K562 (cell line): ENCODE measurements at regions not wholly inside any gene's neighbourhood (a gene's known extent, or its start where the extent isn't known, plus 50 kb on each side); places are given as distances from the start of the nearest gene placed in this dataset.

Experiments used
- ATAC-seq: fragments of 200-7000 bp; cut with Tn5 transposase; 3 replicates; pipeline ENCODE4 v1.9.1; 2020; ENCODE audit warnings: moderate library complexity
- BruUV-seq: library from RNA; stranded (reverse); fragments of 400-500 nt; replicated peaks from 2 replicates; lab custom pipeline; 2021; lab: Mats Ljungman, UMichigan
- CTCF ChIA-PET: fragments of 300-600 bp; formaldehyde crosslinking; extraction: SDS; loops from one replicate; lab custom pipeline; 2021; ENCODE audit warnings: low intra/inter-chr PET ratio; lab: Yijun Ruan, JAX
- POLR2A ChIA-PET: fragments of 300-600, 350-650 bp; sonication (Branson Sonifier 250); formaldehyde crosslinking; extraction: SDS; loops from one replicate; lab custom pipeline; 2021; ENCODE audit warnings: antibody characterized with exemption, inconsistent platforms; lab: Yijun Ruan, JAX
- DNase-seq, 4 experiments: peaks; one replicate each; pipeline versions ENCODE4 v3.0.0 to v3.0.0-alpha.2; 2011 to 2018; ENCODE audit warnings: low spot score in 3 of 4, mixed read lengths in 3 of 4; ENCODE audit errors: extremely low read depth in 1 of 4
- FAIRE-seq: peaks from 2 replicates; lab custom pipeline; 2011; peaks lifted over from hg19 to GRCh38; lab: Jason Lieb, UNC
- H2AFZ ChIP-seq: 2 replicates; pipeline ENCODE4 v1.6.0; 2011; ENCODE audit warnings: low read depth, low read length, control low read depth, inconsistent platforms
- H3K27ac ChIP-seq: fragments of 200-600 bp; 3 replicates; pipeline ENCODE4 v1.8.0; 2011; ENCODE audit warnings: low read depth, mild to moderate bottlenecking, control low read depth, inconsistent platforms, low read length, moderate library complexity, mixed read lengths; ENCODE audit errors: extremely low read depth
- H3K27me3 ChIP-seq, 2 experiments: fragments of 300-600 bp in 1 of 2; 2 replicates in 1 of 2; 3 replicates in 1 of 2; pipeline versions ENCODE4 v1.6.0 to v1.8.0; 2011; ENCODE audit warnings: inconsistent platforms in 2 of 2, low read length in 2 of 2, mild to moderate bottlenecking in 1 of 2, mixed read lengths in 1 of 2, moderate library complexity in 1 of 2; ENCODE audit not compliant: control insufficient read depth in 2 of 2, insufficient read depth in 2 of 2
- H3K36me3 ChIP-seq: fragments of 300-600 bp; 3 replicates; pipeline ENCODE4 v1.8.0; 2011; ENCODE audit warnings: mild to moderate bottlenecking, low read length, inconsistent platforms; ENCODE audit not compliant: control insufficient read depth, insufficient read depth
- H3K4me1 ChIP-seq, 2 experiments: fragments of 200-600 bp in 1 of 2; replicated peaks in 1 of 2; 2 replicates in 1 of 2; 3 replicates in 1 of 2; pipeline versions ENCODE4 v1.5.1 to v1.8.0; 2011; ENCODE audit warnings: inconsistent platforms in 2 of 2, low read length in 2 of 2, mild to moderate bottlenecking in 1 of 2, mixed read lengths in 1 of 2, moderate library complexity in 1 of 2; ENCODE audit not compliant: control insufficient read depth in 2 of 2, insufficient read depth in 2 of 2
- H3K4me2 ChIP-seq: 2 replicates; pipeline ENCODE4 v1.6.1; 2011; ENCODE audit warnings: low read length, control low read depth, inconsistent platforms, mixed read lengths; ENCODE audit not compliant: insufficient read depth
- H3K4me3 ChIP-seq: fragments of 200-600 bp; sonication (generic), shearing (Covaris generic); 2 replicates; pipeline ENCODE4 v1.5.1; 2016; ENCODE audit warnings: control low read depth, inconsistent platforms
- H3K79me2 ChIP-seq: fragments of 200-600 bp; 3 replicates; pipeline ENCODE4 v1.8.0; 2011; ENCODE audit warnings: low read length, inconsistent platforms; ENCODE audit not compliant: control insufficient read depth, insufficient read depth
- H3K9ac ChIP-seq, 2 experiments: 2 replicates each; pipeline versions ENCODE4 v1.6.0 to v1.6.1; 2011; ENCODE audit warnings: low read depth in 2 of 2, low read length in 2 of 2, control low read depth in 1 of 2, inconsistent platforms in 1 of 2, mild to moderate bottlenecking in 1 of 2, mixed read lengths in 1 of 2; ENCODE audit not compliant: insufficient read depth in 1 of 2
- H3K9me1 ChIP-seq: one replicate; pipeline ENCODE4 v1.6.0; 2011; ENCODE audit warnings: inconsistent platforms, mild to moderate bottlenecking, low read length, moderate library complexity; ENCODE audit not compliant: control insufficient read depth, insufficient read depth
- H3K9me3 ChIP-seq: replicated peaks from 2 replicates; pipeline ENCODE4 v1.5.1; 2011; ENCODE audit warnings: low read depth, low read length, inconsistent platforms; ENCODE audit not compliant: control insufficient read depth, insufficient read depth
- H4K20me1 ChIP-seq: replicated peaks from 2 replicates; pipeline ENCODE4 v1.6.1; 2011; ENCODE audit warnings: low read length, inconsistent platforms, mixed read lengths; ENCODE audit not compliant: control insufficient read depth, insufficient read depth
- EP400 ChIP-seq: fragments of 450-650 bp; IDR thresholded peaks from 2 replicates; pipeline ENCODE4 v1.6.1; 2017; ENCODE audit warnings: antibody characterized with exemption, mild to moderate bottlenecking, moderate library complexity
- HMGN3 ChIP-seq: IDR thresholded peaks from 2 replicates; pipeline ENCODE4 v1.6.1; 2011; ENCODE audit warnings: borderline replicate concordance, low read depth, mild to moderate bottlenecking, mixed read lengths, low read length; ENCODE audit not compliant: insufficient read length; ENCODE audit errors: extremely low read depth
- LARP7 ChIP-seq: fragments of 450-650 bp; IDR thresholded peaks from 2 replicates; pipeline ENCODE4 v1.6.1; 2016
- MYC ChIP-seq, 2 experiments: fragments of 250-450 bp in 1 of 2; sonication (Bioruptor Pico) in 1 of 2; IDR thresholded peaks; 2 replicates each; pipeline versions ENCODE4 v1.5.1 to v1.6.1; 2012 to 2021; ENCODE audit warnings: low read depth in 2 of 2, borderline replicate concordance in 1 of 2, improper control_type of control experiment in 1 of 2, low read length in 1 of 2, mild to moderate bottlenecking in 1 of 2, moderate library complexity in 1 of 2
- NBN ChIP-seq: fragments of 450-650 bp; IDR thresholded peaks from 2 replicates; pipeline ENCODE4 v1.6.1; 2016; ENCODE audit warnings: low read depth, mild to moderate bottlenecking
- NCOA4 ChIP-seq: fragments of 450-650 bp; IDR thresholded peaks from 2 replicates; pipeline ENCODE4 v1.6.1; 2018; ENCODE audit warnings: mild to moderate bottlenecking; ENCODE audit not compliant: partially characterized antibody
- PTTG1 ChIP-seq: fragments of 450-650 bp; IDR thresholded peaks from 2 replicates; pipeline ENCODE4 v1.6.1; 2016; ENCODE audit warnings: low read depth, mild to moderate bottlenecking, missing genetic modification characterization, missing compliant biosample characterization
- SAFB ChIP-seq: fragments of 200-400 bp; formaldehyde crosslinking; IDR thresholded peaks from 2 replicates; pipeline ENCODE4 v1.6.1; 2017; ENCODE audit warnings: low read depth, low read length, borderline replicate concordance
- TCF3 ChIP-seq: sonication (generic); formaldehyde crosslinking; IDR thresholded peaks from 2 replicates; pipeline ENCODE4 v1.4.0; 2020; ENCODE audit warnings: mild to moderate bottlenecking, missing genetic modification reagents
- ZBTB1 ChIP-seq: sonication (generic); formaldehyde crosslinking; IDR thresholded peaks from 2 replicates; pipeline ENCODE4 v1.8.1; 2023; ENCODE audit warnings: missing genetic modification reagents, low read depth, mild to moderate bottlenecking, borderline replicate concordance
- ZNF165 ChIP-seq: fragments of 250-450 bp; sonication (Bioruptor Pico); IDR thresholded peaks from 2 replicates; pipeline ENCODE4 v1.4.0; 2020; ENCODE audit warnings: borderline replicate concordance
- ZNF197 ChIP-seq: fragments of 200-800 bp; sonication (Bioruptor generic); IDR thresholded peaks from 2 replicates; pipeline ENCODE4 v1.6.1; 2016; ENCODE audit warnings: low read depth, missing genetic modification characterization, missing compliant biosample characterization
- ZNF584 ChIP-seq: fragments of 200-800 bp; sonication (Bioruptor generic); IDR thresholded peaks from 2 replicates; pipeline ENCODE4 v1.6.1; 2016; ENCODE audit warnings: low read depth, mild to moderate bottlenecking, missing genetic modification characterization, missing compliant biosample characterization
- ZNF695 ChIP-seq: fragments of 450-650 bp; formaldehyde crosslinking; IDR thresholded peaks from 2 replicates; pipeline ENCODE4 v1.4.0; 2020; ENCODE audit warnings: mild to moderate bottlenecking, moderate library complexity
- ZNF778 ChIP-seq: fragments of 450-650 bp; formaldehyde crosslinking; IDR thresholded peaks from 2 replicates; pipeline ENCODE4 v1.4.0; 2020; ENCODE audit warnings: mild to moderate bottlenecking, moderate library complexity
- WGBS: fragments of 100-300 bp; shearing (Covaris generic); methylation state at CpG from one replicate; pipeline ENCODE4 v1.1.6; 2016; ENCODE audit warnings: low coverage, mixed read lengths; ENCODE audit not compliant: insufficient coverage; ENCODE audit errors: missing lambda C conversion rate; 5-methylcytosine and 5-hydroxymethylcytosine counted together
- in situ Hi-C: fragments of 300-500 bp; cut with MboI; formaldehyde crosslinking; loops from 4 replicates; pipeline ENCODE4 v1.15.0; 2018; ENCODE audit warnings: inconsistent platforms, mixed read lengths
- intact Hi-C: fragments of 100-400 bp; cut with micrococcal nuclease; formaldehyde crosslinking; loops from 2 replicates; pipeline ENCODE4 v1.14.2; 2022
- TF ChIP-seq, protein P1 (sequence below): IDR thresholded peaks from 2 replicates; pipeline ENCODE4 v1.6.1; 2011; ENCODE audit warnings: borderline replicate concordance, low read depth, mild to moderate bottlenecking, moderate library complexity, low read length; ENCODE audit not compliant: insufficient read depth, poor library complexity, severe bottlenecking

DNA sequence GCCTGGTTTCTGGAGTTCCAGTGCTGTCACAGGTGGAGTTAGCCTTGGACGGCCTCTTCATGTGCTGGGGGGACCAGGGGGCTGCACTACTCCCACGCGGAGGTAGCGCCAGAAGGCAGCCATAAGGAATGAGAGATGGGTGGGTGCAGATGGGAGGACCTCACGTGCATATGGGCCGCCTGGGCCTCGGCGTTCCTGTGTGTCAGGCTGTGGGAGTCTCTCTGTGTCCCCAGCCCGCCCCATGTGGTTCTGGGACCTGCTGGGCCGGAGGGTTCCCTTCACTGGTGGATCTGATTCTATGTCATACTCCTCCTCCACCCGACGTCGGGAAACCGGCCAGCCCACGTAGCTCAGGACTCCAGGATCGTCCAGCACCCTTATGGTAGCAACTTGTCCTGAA lies 149.0 kb upstream of the SOX1 start:
- FAIRE-seq (no peak), DNase-seq (no peak), ATAC-seq (no peak)
- H3K9me3 ChIP-seq = no peaks in the 10 kb centered on the region
- POLR2A ChIA-PET = no interaction called here
- no peaks in the 10 kb centered on the region for H3K9me1 ChIP-seq
- WGBS = 0% methylated on average over 11 of the region's 16 CpGs
- H3K9ac ChIP-seq = no peak overlapping the region
- no peak overlapping the region for H2AFZ ChIP-seq
- CTCF ChIA-PET = no interaction called here
- H3K4me3 ChIP-seq = no peak overlapping the region
- no peak overlapping the region for H3K27ac ChIP-seq
- H3K4me2 ChIP-seq = no peak overlapping the region
- H3K36me3 ChIP-seq = no peaks in the 10 kb centered on the region
- no peaks in the 10 kb centered on the region for H3K79me2 ChIP-seq
- H3K4me1 ChIP-seq = no peaks in the 10 kb centered on the region
- TF ChIP-seq ZNF584 (CRISPR knock-in tag) = no peak
- TF ChIP-seq LARP7 = no peak
- no peak for TF ChIP-seq MYC (IDR thresholded peaks at IDR 0.05; ENCODE audit: low read depth, low read length)
- no peak for TF ChIP-seq MYC (CRISPR knock-in tag; IDR thresholded peaks at IDR 0.05; ENCODE audit: borderline replicate concordance, low read depth)
- no peaks in the 10 kb centered on the region for H4K20me1 ChIP-seq
- H3K27me3 ChIP-seq = peaks cover 2 to 11% of the 10 kb centered on the region in 2 experiments; a peak in 2 of 5 replicates
- in situ Hi-C loops (no loop called here), intact Hi-C loops (no loop called here)
- no TSS peak for BruUV-seq

DNA sequence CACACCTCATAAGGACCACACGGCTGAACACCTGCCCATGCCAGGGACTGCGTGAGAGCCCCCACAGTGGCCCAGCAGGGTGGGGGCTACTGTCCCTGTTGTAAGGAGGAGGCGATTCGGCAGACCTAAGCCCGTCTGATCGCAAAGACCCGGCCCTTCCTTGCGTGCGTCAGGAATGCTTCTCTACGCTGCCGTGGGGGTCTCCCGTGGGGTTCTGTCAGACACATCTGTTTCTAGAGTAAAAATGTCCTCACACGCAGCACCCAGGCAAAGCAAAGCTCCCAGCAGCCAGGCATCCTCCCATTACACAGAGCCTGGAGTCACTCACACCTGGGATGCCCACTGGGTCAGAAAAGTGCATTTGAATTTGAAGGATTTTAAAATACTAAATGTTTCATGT lies 147.7 kb upstream of the SOX1 start:
- no peaks in the 10 kb centered on the region for H3K79me2 ChIP-seq
- H3K27ac ChIP-seq = no peak overlapping the region
- no peak for FAIRE-seq
- H3K27me3 ChIP-seq = peaks cover 2 to 16% of the 10 kb centered on the region in 2 experiments; a peak in 2 of 5 replicates
- no peak overlapping the region for H3K9ac ChIP-seq
- POLR2A ChIA-PET = no interaction called here
- no peaks in the 10 kb centered on the region for H3K4me1 ChIP-seq
- no peak overlapping the region for H3K4me2 ChIP-seq
- no peaks in the 10 kb centered on the region for H3K9me3 ChIP-seq
- no TSS peak for BruUV-seq
- no peaks in the 10 kb centered on the region for H3K36me3 ChIP-seq
- no peaks in the 10 kb centered on the region for H3K9me1 ChIP-seq
- 3% methylated on average over 10 of the region's 13 CpGs for WGBS
- in situ Hi-C loops = no loop called here
- no peak overlapping the region for H2AFZ ChIP-seq
- H4K20me1 ChIP-seq = no peaks in the 10 kb centered on the region
- CTCF ChIA-PET = no interaction called here
- no peak overlapping the region for H3K4me3 ChIP-seq
- ATAC-seq = no peak
- DNase-seq = no peak
- intact Hi-C loops = no loop called here
- TF ChIP-seq ZBTB1 (CRISPR knock-in tag) = no peak
- TF ChIP-seq, protein P1, sequence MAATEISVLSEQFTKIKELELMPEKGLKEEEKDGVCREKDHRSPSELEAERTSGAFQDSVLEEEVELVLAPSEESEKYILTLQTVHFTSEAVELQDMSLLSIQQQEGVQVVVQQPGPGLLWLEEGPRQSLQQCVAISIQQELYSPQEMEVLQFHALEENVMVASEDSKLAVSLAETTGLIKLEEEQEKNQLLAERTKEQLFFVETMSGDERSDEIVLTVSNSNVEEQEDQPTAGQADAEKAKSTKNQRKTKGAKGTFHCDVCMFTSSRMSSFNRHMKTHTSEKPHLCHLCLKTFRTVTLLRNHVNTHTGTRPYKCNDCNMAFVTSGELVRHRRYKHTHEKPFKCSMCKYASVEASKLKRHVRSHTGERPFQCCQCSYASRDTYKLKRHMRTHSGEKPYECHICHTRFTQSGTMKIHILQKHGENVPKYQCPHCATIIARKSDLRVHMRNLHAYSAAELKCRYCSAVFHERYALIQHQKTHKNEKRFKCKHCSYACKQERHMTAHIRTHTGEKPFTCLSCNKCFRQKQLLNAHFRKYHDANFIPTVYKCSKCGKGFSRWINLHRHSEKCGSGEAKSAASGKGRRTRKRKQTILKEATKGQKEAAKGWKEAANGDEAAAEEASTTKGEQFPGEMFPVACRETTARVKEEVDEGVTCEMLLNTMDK = no peak
- no peak for TF ChIP-seq ZNF165 (CRISPR knock-in tag)
- no peak for TF ChIP-seq NCOA4
- no peak for TF ChIP-seq NBN
- no peak for TF ChIP-seq SAFB
- TF ChIP-seq PTTG1 (tag) = no peak
- TF ChIP-seq ZNF695 (CRISPR knock-in tag) = no peak
- no peak for TF ChIP-seq EP400
- TF ChIP-seq ZNF197 (CRISPR knock-in tag) = no peak
- TF ChIP-seq ZNF778 = no peak
- TF ChIP-seq HMGN3 = no peak
- TF ChIP-seq TCF3 = no peak
